GM19035 (cell line): ENCODE measurements at regions not wholly inside any gene's neighbourhood (a gene's known extent, or its start where the extent isn't known, plus 50 kb on each side); places are given as distances from the start of the nearest gene placed in this dataset.
"Not testable (repeated sequence)": the region's sequence is repeated elsewhere in the genome, so short reads cannot be mapped to it uniquely, and the experiment has no call there.

Source experiments
- ATAC-seq: cut with Tn5 transposase; IDR thresholded peaks from one replicate; pipeline ENCODE4 v1.9.1; 2021; ENCODE audit not compliant: unreplicated experiment

- ATAC-seq = no peak
Observed at GRCh38 chr3:176247191-176247590, 950.1 kb downstream of the TBL1XR1 start.

- ATAC-seq = no peak
Observed at GRCh38 chr3:176219970-176220369, 977.3 kb downstream of the TBL1XR1 start.

GRCh38 chr3:176214758-176215157, 982.5 kb downstream of the TBL1XR1 start:
- no peak for ATAC-seq

GRCh38 chr3:176213314-176213713, 984.0 kb downstream of the TBL1XR1 start:
- not testable (repeated sequence) for ATAC-seq

GRCh38 chr3:176208915-176209314, 988.4 kb downstream of the TBL1XR1 start:
- ATAC-seq = no peak

- no peak for ATAC-seq
Observed at GRCh38 chr3:176208283-176208682, 989.0 kb downstream of the TBL1XR1 start.

GRCh38 chr3:176206809-176207208, 990.5 kb downstream of the TBL1XR1 start:
- ATAC-seq = no peak

- no peak for ATAC-seq
Observed at GRCh38 chr3:176202652-176203051, 994.6 kb downstream of the TBL1XR1 start.

- ATAC-seq = no peak
Observed at GRCh38 chr3:176193032-176193730, 1004.1 kb downstream of the TBL1XR1 start.

- ATAC-seq = no peak
Observed at GRCh38 chr3:176190755-176191154, 1006.5 kb downstream of the TBL1XR1 start.

- no peak for ATAC-seq
Observed at GRCh38 chr3:176183181-176183580, 1014.1 kb downstream of the TBL1XR1 start.

GRCh38 chr3:176174060-176174459, 1023.2 kb downstream of the TBL1XR1 start:
- ATAC-seq = no peak

- ATAC-seq = no peak
Observed at GRCh38 chr3:176172492-176172891, 1024.8 kb downstream of the TBL1XR1 start.

- no peak for ATAC-seq
Observed at GRCh38 chr3:176167272-176167671, 1030.0 kb downstream of the TBL1XR1 start.

- no peak for ATAC-seq
Observed at GRCh38 chr3:176160997-176161396, 1036.3 kb downstream of the TBL1XR1 start.

GRCh38 chr3:176159796-176160195, 1037.5 kb downstream of the TBL1XR1 start:
- no peak for ATAC-seq

GRCh38 chr3:176155012-176155411, 1042.3 kb downstream of the TBL1XR1 start:
- ATAC-seq = no peak

- ATAC-seq = no peak
Observed at GRCh38 chr3:176149567-176149966, 1047.7 kb downstream of the TBL1XR1 start.

GRCh38 chr3:176147251-176147650, 1050.0 kb downstream of the TBL1XR1 start:
- no peak for ATAC-seq

GRCh38 chr3:176141837-176142236, 1055.4 kb downstream of the TBL1XR1 start:
- ATAC-seq = no peak

GRCh38 chr3:176120507-176120906, 1076.8 kb downstream of the TBL1XR1 start:
- ATAC-seq = no peak

GRCh38 chr3:176119826-176120225, 1077.5 kb downstream of the TBL1XR1 start:
- no peak for ATAC-seq

- no peak for ATAC-seq
Observed at GRCh38 chr3:176106380-176106779, 1090.9 kb downstream of the TBL1XR1 start.
